GM12891 (cell line): ENCODE measurements at regions not wholly inside any gene's neighbourhood (a gene's known extent, or its start where the extent isn't known, plus 50 kb on each side); places are given as distances from the start of the nearest gene placed in this dataset.

Experiments used
- PAX5 ChIP-seq: IDR thresholded peaks from 2 replicates; pipeline ENCODE4 v1.6.1; 2011; ENCODE audit warnings: low read length, moderate library complexity, mild to moderate bottlenecking; ENCODE audit not compliant: insufficient read depth, severe bottlenecking
- POLR2A ChIP-seq: IDR thresholded peaks from 2 replicates; pipeline ENCODE4 v1.6.1; 2011; ENCODE audit warnings: low read depth, low read length, control low read depth
- POLR2AphosphoS5 ChIP-seq: IDR thresholded peaks from 2 replicates; pipeline ENCODE4 v1.6.1; 2011; ENCODE audit warnings: low read depth, low read length, control low read depth
- POU2F2 ChIP-seq: IDR thresholded peaks from 2 replicates; pipeline ENCODE4 v1.6.1; 2011; ENCODE audit warnings: low read depth, mild to moderate bottlenecking, control low read depth, low read length, moderate library complexity
- TAF1 ChIP-seq: IDR thresholded peaks from 2 replicates; pipeline ENCODE4 v1.6.1; 2011; ENCODE audit warnings: low read depth, low read length, control low read depth

GRCh38 chr18:73462092-73462491 is 594.3 kb upstream of the NETO1 start:
- TF ChIP-seq POLR2A (no peak), POLR2AphosphoS5 (no peak), POU2F2 (no peak), TAF1 (no peak), PAX5 (no peak)
